Tibial artery (tissue), 4 donors: ENCODE measurements at regions not wholly inside any gene's neighbourhood (a gene's known extent, or its start where the extent isn't known, plus 50 kb on each side); places are given as distances from the start of the nearest gene placed in this dataset.

Experiments
- DNase-seq, 2 donors: peaks; one replicate each; pipeline ENCODE4 v3.0.0-alpha.2; 2019
- H3K27ac ChIP-seq, 2 donors: fragments of 200-600 bp; sonication (generic) in 1 of 2; 1 replicate in 1 of 2; 2 replicates in 1 of 2; pipeline ENCODE4 v1.5.1; 2018 to 2019; ENCODE audit warnings: mild to moderate bottlenecking in 1 of 2
- H3K27me3 ChIP-seq, 2 donors: fragments of 200-600 bp; sonication (generic) in 1 of 2; one replicate each; pipeline versions ENCODE4 v1.5.1 to v1.6.0; 2016 to 2019
- H3K36me3 ChIP-seq, 3 donors: fragments of 200-600 bp; sonication (generic) in 2 of 3; one replicate each; pipeline ENCODE4 v1.5.1; 2016 to 2019; ENCODE audit warnings: mild to moderate bottlenecking in 2 of 3
- H3K4me1 ChIP-seq, 4 donors: fragments of 200-600 bp; sonication (generic) in 2 of 4; 1 replicate in 3 of 4; 2 replicates in 1 of 4; pipeline ENCODE4 v1.5.1; 2016 to 2019
- H3K4me3 ChIP-seq, 2 donors: fragments of 200-600 bp; sonication (generic) in 1 of 2; 1 replicate in 1 of 2; 2 replicates in 1 of 2; pipeline ENCODE4 v1.5.1; 2018 to 2019; ENCODE audit warnings: mild to moderate bottlenecking in 2 of 2
- H3K9me3 ChIP-seq, 3 donors: fragments of 200-600 bp; sonication (generic) in 1 of 3; one replicate each; pipeline ENCODE4 v1.5.1; 2016 to 2019
- CTCF ChIP-seq, 2 experiments: fragments of 200-600 bp in 1 of 2; fragments of 450-650 bp in 1 of 2; IDR thresholded peaks; one replicate each; pipeline ENCODE4 v1.5.1; 2017 to 2019; ENCODE audit warnings: antibody characterized with exemption in 2 of 2, mild to moderate bottlenecking in 1 of 2, moderate library complexity in 1 of 2
- intact Hi-C: fragments of 100-400 bp; cut with DNase I; formaldehyde crosslinking; loops from one replicate; pipeline ENCODE4 v1.15.0; 2023; ENCODE audit warnings: low total_unique reads

- peaks cover 0 to 9% (median 0%) of the 10 kb centered on the region in 4 donors for H3K4me1 ChIP-seq
- H3K27me3 ChIP-seq: no peaks in the 10 kb centered on the region
- no peak overlapping the region for H3K4me3 ChIP-seq
- intact Hi-C loops: no loop called here
- no peak for TF ChIP-seq CTCF (IDR thresholded peaks at IDR 0.05)
- H3K9me3 ChIP-seq: no peaks in the 10 kb centered on the region
- DNase-seq: no peak
- H3K36me3 ChIP-seq: no peaks in the 10 kb centered on the region
- no peak overlapping the region for H3K27ac ChIP-seq
These were observed 677.7 kb upstream of the NECTIN3 start for GRCh38 chr3:110393941-110394340.

GRCh38 chr3:110397115-110397514 is 674.5 kb upstream of the NECTIN3 start:
- H3K27ac ChIP-seq: no peak overlapping the region
- no peak for DNase-seq
- no peaks in the 10 kb centered on the region for H3K27me3 ChIP-seq
- H3K36me3 ChIP-seq: no peaks in the 10 kb centered on the region
- intact Hi-C loops: no loop called here
- TF ChIP-seq CTCF (IDR thresholded peaks at IDR 0.05): no peak
- no peak overlapping the region for H3K4me3 ChIP-seq
- peaks cover 0 to 9% (median 0%) of the 10 kb centered on the region in 4 donors for H3K4me1 ChIP-seq
- H3K9me3 ChIP-seq: peaks cover 0 to 3% (median 0%) of the 10 kb centered on the region in 3 donors

- Histone ChIP-seq H3K4me3 (no peak overlapping the region), H3K9me3 (peaks cover 0 to 3% (median 0%) of the 10 kb centered on the region in 3 donors), H3K27ac (no peak overlapping the region), H3K36me3 (no peaks in the 10 kb centered on the region), H3K4me1 (peaks cover 0 to 9% (median 0%) of the 10 kb centered on the region in 4 donors), H3K27me3 (no peaks in the 10 kb centered on the region)
- TF ChIP-seq CTCF (IDR thresholded peaks at IDR 0.05): no peak
- DNase-seq: no peak
- intact Hi-C loops: no loop called here
These were observed 671.3 kb upstream of the NECTIN3 start for GRCh38 chr3:110400315-110400714.

GRCh38 chr3:110405830-110406585 is 665.6 kb upstream of the NECTIN3 start:
- H3K27me3 ChIP-seq: no peaks in the 10 kb centered on the region
- no peak overlapping the region for H3K4me3 ChIP-seq
- no peak for TF ChIP-seq CTCF (IDR thresholded peaks at IDR 0.05)
- intact Hi-C loops: no loop called here
- DNase-seq: no peak
- H3K4me1 ChIP-seq: no peaks in the 10 kb centered on the region
- H3K36me3 ChIP-seq: no peaks in the 10 kb centered on the region
- H3K27ac ChIP-seq: no peak overlapping the region
- H3K9me3 ChIP-seq: no peaks in the 10 kb centered on the region

- intact Hi-C loops: no loop called here
- H3K27ac ChIP-seq: peak overlapping the region; percentile 54 to 65
- peaks cover 0 to 33% (median 10%) of the 10 kb centered on the region in 4 donors for H3K4me1 ChIP-seq
- no peak for TF ChIP-seq CTCF (IDR thresholded peaks at IDR 0.05)
- no peaks in the 10 kb centered on the region for H3K27me3 ChIP-seq
- no peak overlapping the region for H3K4me3 ChIP-seq
- no peaks in the 10 kb centered on the region for H3K36me3 ChIP-seq
- H3K9me3 ChIP-seq: no peaks in the 10 kb centered on the region
- no peak for DNase-seq
These were observed 658.4 kb upstream of the NECTIN3 start for GRCh38 chr3:110413266-110413665.
